ENCODE measurements at regions not wholly inside any gene's neighbourhood (a gene's known extent, or its start where the extent isn't known, plus 50 kb on each side); places are given as distances from the start of the nearest gene placed in this dataset.
A peak's percentile ranks its signal among the peaks of the same experiment; 100 is the strongest.

GRCh38 chr6:40247516-40248115 lies 313.4 kb upstream of the MOCS1 start:
- ATAC-seq (no peak), DNase-seq (no peak)
- H3K9me3 ChIP-seq, result no peaks in the 10 kb centered on the region
- intact Hi-C loops (cut with DNase I), result no loop called here
- H3K36me3 ChIP-seq, result no peaks in the 10 kb centered on the region
- no peak overlapping the region for H3K27ac ChIP-seq
- H3K27me3 ChIP-seq, result no peaks in the 10 kb centered on the region
- no peak overlapping the region for H3K4me3 ChIP-seq
- TF ChIP-seq POLR2A (IDR thresholded peaks at IDR 0.05) (no peak), CTCF (IDR thresholded peaks at IDR 0.05) (no peak)
- no peaks in the 10 kb centered on the region for H3K4me1 ChIP-seq
- 84% methylated on average over 3 of the region's 3 CpGs for WGBS (ENCODE audit: insufficient coverage, low coverage, low lambda C conversion rate, missing lambda C conversion rate)

- ATAC-seq (no peak), DNase-seq (no peak)
- intact Hi-C loops (cut with DNase I), result no loop called here
- Histone ChIP-seq H3K27me3 (no peaks in the 10 kb centered on the region), H3K27ac (no peak overlapping the region), H3K9me3 (no peaks in the 10 kb centered on the region), H3K4me1 (no peaks in the 10 kb centered on the region), H3K36me3 (no peaks in the 10 kb centered on the region), H3K4me3 (no peak overlapping the region)
- TF ChIP-seq POLR2A (IDR thresholded peaks at IDR 0.05) (no peak), CTCF (IDR thresholded peaks at IDR 0.05) (no peak)
- WGBS (ENCODE audit: insufficient coverage, low coverage, low lambda C conversion rate, missing lambda C conversion rate), result 29% methylated on average over 1 of the region's 1 CpG
Measured at GRCh38 chr6:40244699-40245098, 310.4 kb upstream of the MOCS1 start.

- no peak for DNase-seq
Measured at GRCh38 chr6:40232698-40233097, 298.4 kb upstream of the MOCS1 start.

GRCh38 chr6:40227735-40228134 lies 293.5 kb upstream of the MOCS1 start:
- TF ChIP-seq CTCF (IDR thresholded peaks at IDR 0.05) (no peak), POLR2A (IDR thresholded peaks at IDR 0.05) (no peak)
- DNase-seq, result no peak
- ATAC-seq, result peak in 1 of 4 donors; percentile 20
- Histone ChIP-seq H3K9me3 (no peaks in the 10 kb centered on the region), H3K27me3 (no peaks in the 10 kb centered on the region), H3K36me3 (no peaks in the 10 kb centered on the region), H3K27ac (no peak overlapping the region), H3K4me3 (no peak overlapping the region), H3K4me1 (no peaks in the 10 kb centered on the region)
- WGBS (ENCODE audit: insufficient coverage, low coverage, low lambda C conversion rate, missing lambda C conversion rate), result no CpG with 5 or more reads among the region's 8 CpGs
- intact Hi-C loops (cut with DNase I), result no loop called here

More at GRCh38 chr6:40232698-40233097, 298.4 kb upstream of the MOCS1 start:
- WGBS (ENCODE audit: insufficient coverage, low coverage, low lambda C conversion rate, missing lambda C conversion rate), result 100% methylated on average over 2 of the region's 2 CpGs
- Histone ChIP-seq H3K27ac (no peak overlapping the region), H3K4me3 (no peak overlapping the region), H3K27me3 (no peaks in the 10 kb centered on the region), H3K4me1 (no peaks in the 10 kb centered on the region), H3K36me3 (no peaks in the 10 kb centered on the region), H3K9me3 (no peaks in the 10 kb centered on the region)
- no peak for TF ChIP-seq POLR2A (IDR thresholded peaks at IDR 0.05)
- no peak for ATAC-seq
- intact Hi-C loops (cut with DNase I), result no loop called here

- no peak overlapping the region for H3K27ac ChIP-seq
- DNase-seq, result no peak
- no peaks in the 10 kb centered on the region for H3K27me3 ChIP-seq
- intact Hi-C loops (cut with DNase I), result no loop called here
- TF ChIP-seq CTCF (IDR thresholded peaks at IDR 0.05) (no peak), POLR2A (IDR thresholded peaks at IDR 0.05) (no peak)
- no peak overlapping the region for H3K4me3 ChIP-seq
- H3K36me3 ChIP-seq, result no peaks in the 10 kb centered on the region
- H3K4me1 ChIP-seq, result no peaks in the 10 kb centered on the region
- no peak for ATAC-seq
- WGBS (ENCODE audit: insufficient coverage, low coverage, low lambda C conversion rate, missing lambda C conversion rate), result 63% methylated on average over 2 of the region's 2 CpGs
- H3K9me3 ChIP-seq, result no peaks in the 10 kb centered on the region
Measured at GRCh38 chr6:40222354-40222753, 288.1 kb upstream of the MOCS1 start.

All from right lobe of liver (tissue), 6 donors.